GM12892 (cell line): ENCODE measurements at regions not wholly inside any gene's neighbourhood (a gene's known extent, or its start where the extent isn't known, plus 50 kb on each side); places are given as distances from the start of the nearest gene placed in this dataset.

Experiments used
- DNase-seq: peaks from one replicate; pipeline ENCODE4 v3.0.0; 2011; ENCODE audit not compliant: insufficient read length
- FAIRE-seq: peaks from 2 replicates; lab custom pipeline; 2011; peaks lifted over from hg19 to GRCh38; lab: Jason Lieb, UNC
- POLR2A ChIP-seq: IDR thresholded peaks from 2 replicates; pipeline ENCODE4 v1.6.1; 2011; ENCODE audit warnings: low read depth, low read length, control low read depth
- POLR2AphosphoS5 ChIP-seq: IDR thresholded peaks from 2 replicates; pipeline ENCODE4 v1.6.1; 2011; ENCODE audit warnings: low read depth, low read length, control low read depth
- TAF1 ChIP-seq: IDR thresholded peaks from 2 replicates; pipeline ENCODE4 v1.6.1; 2011; ENCODE audit warnings: low read depth, mild to moderate bottlenecking, control low read depth, low read length, borderline replicate concordance

- FAIRE-seq, result no peak
- DNase-seq, result no peak
- no peak for TF ChIP-seq TAF1
- TF ChIP-seq POLR2A, result no peak
- TF ChIP-seq POLR2AphosphoS5, result no peak
Measured at GRCh38 chr2:64260093-64260803, 116.0 kb upstream of the PELI1 start.

- DNase-seq, result peak; percentile 31
- FAIRE-seq, result peak; percentile 95
Measured at GRCh38 chr2:64260817-64261216, 116.6 kb upstream of the PELI1 start.

DNA sequence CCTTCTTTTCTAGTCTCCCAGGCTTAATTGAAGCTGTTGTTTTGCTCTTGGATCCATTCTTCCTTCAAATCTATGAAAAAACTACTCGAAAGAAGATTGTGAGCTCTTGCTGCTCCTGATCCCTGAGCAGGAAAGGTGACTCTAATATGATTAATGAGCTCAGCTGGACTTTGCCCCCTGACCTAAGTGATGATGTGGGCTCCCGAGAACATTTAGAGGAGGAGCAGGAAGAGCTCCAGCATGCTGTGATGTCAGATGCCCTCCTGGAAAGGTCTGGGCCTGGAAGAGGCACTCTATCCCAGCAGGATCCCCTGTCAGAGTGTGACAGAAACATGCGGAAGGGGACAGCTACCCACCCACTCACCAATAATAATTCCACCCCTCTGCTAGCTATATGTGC, 117.9 kb upstream of the PELI1 start:
- FAIRE-seq, result no peak
- DNase-seq, result no peak
- TF ChIP-seq POLR2A (no peak), TAF1 (no peak), POLR2AphosphoS5 (no peak)

More at GRCh38 chr2:64260817-64261216, 116.6 kb upstream of the PELI1 start:
- TF ChIP-seq POLR2A (peak; percentile 57), POLR2AphosphoS5 (peak; percentile 55; the same call in 1 of the 2 replicates), TAF1 (no peak)

DNA sequence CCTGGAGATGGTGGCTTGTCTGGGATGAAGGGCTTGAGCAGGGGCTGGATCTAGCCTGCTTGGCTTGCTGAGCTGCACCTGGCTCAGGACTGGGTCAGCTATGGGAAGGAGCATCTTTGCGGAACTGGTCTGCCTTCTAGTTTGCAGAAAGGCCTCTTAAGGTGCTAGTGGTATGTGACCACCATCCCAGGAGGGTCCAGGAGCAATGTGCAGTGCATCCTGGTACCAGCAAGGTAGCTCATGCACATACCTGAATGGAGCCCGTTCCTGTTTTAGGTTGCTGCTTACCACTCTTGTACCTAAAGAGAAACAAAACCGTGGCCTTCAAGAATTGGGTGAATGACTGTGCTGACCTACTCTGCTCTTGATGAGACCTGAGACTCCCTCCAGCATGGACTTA, 118.6 kb upstream of the PELI1 start:
- no peak for FAIRE-seq
- TF ChIP-seq POLR2AphosphoS5, result no peak
- no peak for TF ChIP-seq TAF1
- TF ChIP-seq POLR2A, result no peak

DNA sequence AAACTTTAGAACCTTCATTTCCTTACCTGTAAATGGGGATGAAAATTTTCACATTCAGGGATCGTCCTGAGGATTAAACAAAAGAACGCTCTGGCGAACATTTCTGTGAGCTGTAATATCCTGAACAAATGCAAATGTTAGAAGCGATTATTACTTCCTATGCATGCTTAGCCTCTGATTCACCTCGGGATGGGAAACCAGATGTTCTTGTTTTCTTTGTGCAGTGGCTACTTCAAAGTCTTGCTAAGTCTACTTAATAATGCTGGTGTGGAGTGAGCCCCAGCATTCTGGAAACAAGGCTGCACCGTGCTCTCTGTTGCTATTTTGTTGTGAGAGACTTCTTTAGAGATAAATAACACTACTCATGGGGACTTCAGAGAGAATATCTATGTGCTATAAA, 119.1 kb upstream of the PELI1 start:
- no peak for FAIRE-seq
- DNase-seq, result no peak
- TF ChIP-seq POLR2A, result no peak
- no peak for TF ChIP-seq POLR2AphosphoS5
- no peak for TF ChIP-seq TAF1

More for the DNA sequence above, 118.6 kb upstream of the PELI1 start:
- no peak for DNase-seq

DNA sequence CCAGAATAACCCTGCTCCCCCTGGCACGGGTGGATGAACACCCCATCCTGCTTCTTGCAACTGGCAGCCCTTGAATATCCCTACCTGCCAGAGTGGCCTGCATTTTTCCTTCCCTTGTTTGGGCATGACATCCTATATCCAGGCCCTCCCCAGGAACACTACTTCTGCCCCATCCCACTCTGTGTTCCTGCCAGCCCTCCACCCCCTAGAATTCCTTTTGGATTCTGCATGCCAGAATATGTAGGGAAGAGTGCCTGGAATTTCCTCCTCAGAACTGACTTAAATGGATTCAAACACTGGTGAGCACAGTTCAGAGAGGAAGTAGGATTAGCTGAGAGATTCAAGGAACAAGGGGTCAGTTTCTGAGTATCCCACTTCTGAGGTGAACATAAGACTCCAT, 123.5 kb upstream of the PELI1 start:
- DNase-seq (no peak), FAIRE-seq (no peak)
- no peak for TF ChIP-seq POLR2A
- no peak for TF ChIP-seq TAF1
- no peak for TF ChIP-seq POLR2AphosphoS5

GRCh38 chr2:64268330-64269048, 124.3 kb upstream of the PELI1 start:
- DNase-seq, result no peak
- no peak for FAIRE-seq
- TF ChIP-seq POLR2AphosphoS5 (no peak), POLR2A (no peak), TAF1 (no peak)

- TF ChIP-seq TAF1, result no peak
- no peak for TF ChIP-seq POLR2A
- no peak for FAIRE-seq
- no peak for DNase-seq
Measured at GRCh38 chr2:64273524-64274398, 129.5 kb upstream of the PELI1 start.

DNA sequence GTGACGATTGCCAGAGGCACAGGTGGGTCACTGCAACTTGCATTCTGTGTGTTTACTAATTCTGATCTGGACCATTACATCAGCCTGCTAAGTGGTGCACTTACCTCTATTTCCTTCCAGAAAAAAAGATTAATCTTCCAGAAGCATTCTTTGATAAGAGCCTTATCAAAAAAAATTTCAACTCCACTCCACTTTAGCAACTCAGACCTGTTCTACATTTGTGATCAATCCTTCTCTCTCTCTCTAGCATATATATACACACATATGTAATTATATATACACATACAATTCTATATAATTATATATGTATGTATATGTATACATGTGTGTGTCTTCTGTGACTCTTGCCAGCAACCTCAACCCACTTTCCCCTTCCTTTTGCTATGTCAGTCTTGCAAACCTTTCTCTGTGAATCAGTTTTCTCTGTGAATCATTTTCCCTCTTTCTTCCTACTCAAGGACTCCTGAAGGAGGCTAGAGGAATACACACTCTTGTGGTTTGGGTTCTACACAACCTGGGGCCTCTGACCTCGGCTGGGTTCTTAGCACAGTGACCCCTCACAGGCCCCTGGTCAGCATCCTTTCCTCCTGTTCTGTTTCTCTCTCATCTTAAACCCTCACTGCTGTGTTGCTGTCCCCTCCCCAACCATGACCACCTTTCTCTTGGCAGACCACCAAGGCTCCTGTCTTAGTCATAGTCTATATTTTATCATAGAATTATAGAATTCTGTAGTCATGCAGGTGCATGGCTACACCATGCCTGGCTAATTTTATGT, 130.4 kb upstream of the PELI1 start:
- FAIRE-seq (no peak), DNase-seq (no peak)
- no peak for TF ChIP-seq POLR2A

GRCh38 chr2:64275174-64275466, 130.9 kb upstream of the PELI1 start:
- no peak for DNase-seq
- no peak for FAIRE-seq
- no peak for TF ChIP-seq POLR2A

DNA sequence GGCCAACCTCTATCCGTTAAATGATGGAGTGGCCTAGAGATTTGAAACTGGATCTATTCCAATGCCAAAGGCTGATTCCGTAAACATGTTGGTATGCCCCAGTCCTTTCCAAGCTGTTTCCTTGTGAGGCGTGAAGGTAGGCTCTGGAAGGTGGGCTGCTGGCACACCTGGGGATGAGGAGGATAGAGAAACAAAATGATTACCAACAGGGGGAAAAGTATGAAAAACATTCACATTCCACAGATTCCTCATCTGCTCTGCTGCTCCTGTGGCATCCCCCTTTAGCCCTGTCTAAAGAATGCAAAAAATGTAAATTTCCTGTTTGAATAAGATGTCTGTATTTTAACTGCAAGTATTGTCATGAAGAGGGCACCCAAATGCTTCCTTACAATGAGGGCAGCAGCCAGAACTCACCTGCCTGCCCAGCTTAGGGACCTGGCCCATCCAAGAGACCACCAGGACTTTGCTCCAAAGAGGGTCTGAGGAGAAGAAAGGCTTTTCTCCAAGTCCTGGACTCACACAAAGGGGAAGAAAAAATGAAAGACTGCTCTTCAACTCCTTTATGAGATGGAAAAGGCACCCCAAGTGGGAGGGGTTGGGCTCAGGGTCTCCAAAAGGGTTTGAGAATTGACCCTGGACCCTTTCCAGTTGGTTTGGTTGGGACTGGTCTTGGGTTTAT, 132.3 kb upstream of the PELI1 start:
- DNase-seq, result no peak
- no peak for FAIRE-seq
- TF ChIP-seq TAF1, result no peak
- TF ChIP-seq POLR2AphosphoS5, result no peak
- TF ChIP-seq POLR2A, result no peak
